Thoracic aorta (tissue), 2 donors: ENCODE measurements at regions not wholly inside any gene's neighbourhood (a gene's known extent, or its start where the extent isn't known, plus 50 kb on each side); places are given as distances from the start of the nearest gene placed in this dataset.

Experiments
- ATAC-seq: fragments of 150-250 bp; one replicate; pipeline ENCODE4 v1.8.0; 2017; ENCODE audit warnings: low read depth; ENCODE audit not compliant: insufficient number of reproducible peaks, low FRiP score
- DNase-seq: peaks from one replicate; pipeline ENCODE4 v3.0.0-alpha.2; 2020; ENCODE audit warnings: low spot score
- H3K27ac ChIP-seq, 2 donors: fragments of 200-600 bp; sonication (generic); 1 replicate in 1 of 2; 2 replicates in 1 of 2; pipeline ENCODE4 v1.5.1; 2016; ENCODE audit warnings: mild to moderate bottlenecking in 2 of 2, moderate library complexity in 2 of 2
- H3K27me3 ChIP-seq: fragments of 200-600 bp; sonication (generic); replicated peaks from 2 replicates; pipeline ENCODE4 v1.6.0; 2016; ENCODE audit warnings: mild to moderate bottlenecking; ENCODE audit not compliant: insufficient read depth
- H3K36me3 ChIP-seq: fragments of 200-600 bp; sonication (generic); one replicate; pipeline ENCODE4 v1.5.1; 2016
- H3K4me1 ChIP-seq, 2 donors: fragments of 200-600 bp; sonication (generic); 1 replicate in 1 of 2; 2 replicates in 1 of 2; pipeline versions ENCODE4 v1.5.1 to v1.6.0; 2016; ENCODE audit warnings: low read depth in 2 of 2, mild to moderate bottlenecking in 1 of 2; ENCODE audit not compliant: control insufficient read depth in 1 of 2
- H3K4me3 ChIP-seq: fragments of 200-600 bp; sonication (generic); 2 replicates; pipeline ENCODE4 v1.5.1; 2016; ENCODE audit warnings: mild to moderate bottlenecking
- H3K9me3 ChIP-seq: fragments of 200-600 bp; sonication (generic); 2 replicates; pipeline ENCODE4 v1.5.1; 2016
- TF ChIP-seq, protein P1 (sequence below): fragments of 200-600 bp; sonication (generic); IDR thresholded peaks from one replicate; pipeline ENCODE4 v1.5.1; 2019; ENCODE audit warnings: antibody characterized with exemption

DNA sequence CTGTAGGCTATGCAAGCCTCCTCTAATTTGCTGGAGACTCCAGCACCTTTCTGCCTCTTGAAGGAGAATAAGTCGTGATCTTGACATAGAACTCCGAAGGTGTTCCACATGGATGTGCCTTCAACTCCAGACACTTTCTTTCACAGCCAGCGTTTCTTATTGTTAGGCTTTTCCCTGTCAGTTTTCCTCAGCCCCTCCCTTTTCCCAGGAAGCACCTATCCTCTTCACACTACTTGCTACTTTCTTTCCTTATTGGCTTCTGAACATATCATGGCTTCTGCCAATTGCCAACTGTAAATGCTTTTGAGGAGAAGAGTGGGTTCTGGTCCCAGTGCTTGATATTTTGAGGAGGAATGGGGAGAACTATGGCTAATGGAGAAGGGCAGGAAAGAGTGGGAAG is 216.3 kb upstream of the PGR start:
- H3K27ac ChIP-seq = no peak overlapping the region
- DNase-seq (no peak), ATAC-seq (no peak)
- H3K27me3 ChIP-seq = no peaks in the 10 kb centered on the region
- H3K4me3 ChIP-seq = no peak overlapping the region
- peaks cover 4 to 13% of the 10 kb centered on the region in 2 donors for H3K4me1 ChIP-seq
- H3K9me3 ChIP-seq = no peaks in the 10 kb centered on the region
- no peaks in the 10 kb centered on the region for H3K36me3 ChIP-seq
- TF ChIP-seq, protein P1, sequence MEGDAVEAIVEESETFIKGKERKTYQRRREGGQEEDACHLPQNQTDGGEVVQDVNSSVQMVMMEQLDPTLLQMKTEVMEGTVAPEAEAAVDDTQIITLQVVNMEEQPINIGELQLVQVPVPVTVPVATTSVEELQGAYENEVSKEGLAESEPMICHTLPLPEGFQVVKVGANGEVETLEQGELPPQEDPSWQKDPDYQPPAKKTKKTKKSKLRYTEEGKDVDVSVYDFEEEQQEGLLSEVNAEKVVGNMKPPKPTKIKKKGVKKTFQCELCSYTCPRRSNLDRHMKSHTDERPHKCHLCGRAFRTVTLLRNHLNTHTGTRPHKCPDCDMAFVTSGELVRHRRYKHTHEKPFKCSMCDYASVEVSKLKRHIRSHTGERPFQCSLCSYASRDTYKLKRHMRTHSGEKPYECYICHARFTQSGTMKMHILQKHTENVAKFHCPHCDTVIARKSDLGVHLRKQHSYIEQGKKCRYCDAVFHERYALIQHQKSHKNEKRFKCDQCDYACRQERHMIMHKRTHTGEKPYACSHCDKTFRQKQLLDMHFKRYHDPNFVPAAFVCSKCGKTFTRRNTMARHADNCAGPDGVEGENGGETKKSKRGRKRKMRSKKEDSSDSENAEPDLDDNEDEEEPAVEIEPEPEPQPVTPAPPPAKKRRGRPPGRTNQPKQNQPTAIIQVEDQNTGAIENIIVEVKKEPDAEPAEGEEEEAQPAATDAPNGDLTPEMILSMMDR = no peak

DNA sequence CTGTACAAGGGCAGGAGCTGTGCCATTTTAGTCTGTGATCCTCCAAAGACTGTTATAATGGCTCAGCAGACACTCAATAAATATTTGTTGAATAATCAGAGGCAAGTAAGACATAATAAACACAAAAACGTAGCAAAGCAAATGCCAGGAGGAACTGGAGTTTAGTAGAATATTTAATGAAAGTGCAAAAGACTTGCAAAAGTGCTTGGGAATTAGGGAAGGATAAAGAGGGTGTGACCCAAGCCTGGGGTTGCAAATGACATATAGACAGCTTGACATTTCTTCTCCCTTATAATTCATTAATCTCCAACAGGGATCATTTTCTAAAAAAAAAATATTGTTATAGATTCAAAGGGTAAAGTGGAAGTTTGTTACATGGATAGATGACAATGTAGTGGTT is 212.7 kb upstream of the PGR start:
- Histone ChIP-seq H3K36me3 (no peaks in the 10 kb centered on the region), H3K27me3 (no peaks in the 10 kb centered on the region), H3K27ac (peak overlapping the region; percentile 59 to 65), H3K4me1 (peaks cover 3 to 16% of the 10 kb centered on the region in 2 donors), H3K4me3 (no peak overlapping the region), H3K9me3 (no peaks in the 10 kb centered on the region)
- ATAC-seq = no peak
- TF ChIP-seq, protein P1 = no peak
- no peak for DNase-seq

DNA sequence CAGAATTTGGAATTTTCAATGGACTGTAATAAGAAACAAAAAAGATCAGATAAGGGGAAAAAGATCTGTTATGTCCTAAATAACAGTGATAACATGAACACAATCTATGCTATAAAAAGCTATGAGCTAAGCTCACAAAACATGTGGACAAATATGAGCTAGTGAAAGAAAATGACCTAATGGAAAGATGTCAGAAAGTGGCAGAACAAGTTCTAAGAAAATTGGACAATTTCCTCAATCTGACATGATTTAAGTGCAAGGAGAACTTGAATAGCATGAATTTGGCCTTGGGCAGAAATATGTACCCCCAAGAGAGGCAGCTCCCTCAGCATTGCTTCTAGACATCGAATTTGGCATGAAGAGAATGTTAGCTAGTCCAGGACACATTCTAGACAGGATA is 212.0 kb upstream of the PGR start:
- H3K27ac ChIP-seq = peak overlapping the region; percentile 59 to 65
- H3K27me3 ChIP-seq = no peaks in the 10 kb centered on the region
- ATAC-seq = peak; percentile 59
- peaks cover 0 to 20% of the 10 kb centered on the region in 2 donors for H3K4me1 ChIP-seq
- no peak for DNase-seq
- no peaks in the 10 kb centered on the region for H3K9me3 ChIP-seq
- TF ChIP-seq, protein P1 = no peak
- no peaks in the 10 kb centered on the region for H3K36me3 ChIP-seq
- H3K4me3 ChIP-seq = peak overlapping the region; percentile 29

DNA sequence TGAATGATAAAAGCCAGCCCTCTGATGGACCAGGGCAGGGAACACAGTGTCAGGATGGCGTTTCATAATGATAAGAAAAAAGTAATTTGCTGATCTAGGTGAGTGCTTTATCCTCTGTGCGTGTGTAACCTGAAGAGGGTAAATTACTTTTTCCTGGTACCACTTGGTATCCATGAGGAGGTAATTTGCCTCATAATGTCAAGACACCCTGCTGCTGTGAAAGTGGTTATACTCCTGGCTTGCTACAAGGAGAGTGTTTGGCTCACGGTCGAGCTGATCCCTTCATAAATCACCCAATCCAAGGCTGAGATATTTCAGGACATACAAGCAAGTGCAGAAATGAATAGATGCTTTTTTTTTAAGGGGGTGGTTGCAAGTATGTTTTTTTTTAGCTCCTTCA is 207.2 kb upstream of the PGR start:
- H3K27me3 ChIP-seq = no peaks in the 10 kb centered on the region
- no peaks in the 10 kb centered on the region for H3K9me3 ChIP-seq
- peak overlapping the region in 1 of 2 donors; percentile 21 for H3K27ac ChIP-seq
- no peak overlapping the region for H3K4me3 ChIP-seq
- TF ChIP-seq, protein P1 = no peak
- no peak for ATAC-seq
- H3K36me3 ChIP-seq = no peaks in the 10 kb centered on the region
- no peak for DNase-seq
- H3K4me1 ChIP-seq = peaks cover 0 to 22% of the 10 kb centered on the region in 2 donors

DNA sequence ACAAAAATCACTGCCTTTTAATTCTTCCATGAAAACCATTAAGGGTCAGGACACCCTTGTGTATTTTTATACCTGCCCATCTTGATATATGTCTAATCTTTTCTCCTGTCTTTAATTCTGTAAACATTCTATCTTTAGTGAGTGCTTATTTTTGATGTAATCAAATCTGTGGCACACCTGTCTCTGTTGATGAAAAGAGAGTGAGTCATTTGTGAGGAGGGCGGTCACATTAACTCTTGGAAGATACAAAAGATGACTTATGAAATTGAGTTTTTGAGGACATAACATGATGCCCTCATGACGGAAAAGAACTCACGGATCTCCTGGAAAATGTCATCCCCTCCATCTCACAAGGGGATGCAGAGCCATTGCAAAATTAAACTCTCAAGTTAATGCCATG is 206.5 kb upstream of the PGR start:
- TF ChIP-seq, protein P1 = no peak
- DNase-seq = no peak
- Histone ChIP-seq H3K27ac (no peak overlapping the region), H3K36me3 (no peaks in the 10 kb centered on the region), H3K9me3 (no peaks in the 10 kb centered on the region), H3K4me1 (peaks cover 0 to 16% of the 10 kb centered on the region in 2 donors), H3K27me3 (no peaks in the 10 kb centered on the region), H3K4me3 (no peak overlapping the region)
- no peak for ATAC-seq
